Fibroblast of lung (primary cell): ENCODE measurements at regions not wholly inside any gene's neighbourhood (a gene's known extent, or its start where the extent isn't known, plus 50 kb on each side); places are given as distances from the start of the nearest gene placed in this dataset.

Experiments
- EZH2 ChIP-seq: IDR thresholded peaks from 2 replicates; pipeline ENCODE4 v1.5.1; 2012; ENCODE audit warnings: low read length, control low read depth, mild to moderate bottlenecking; ENCODE audit errors: missing control alignments
- TF ChIP-seq, protein P1 (sequence below), 2 donors: IDR thresholded peaks in 1 of 2; conservative IDR thresholded peaks in 1 of 2; 1 replicate in 1 of 2; 2 replicates in 1 of 2; pipeline ENCODE4 v1.5.1; 2011 to 2012; ENCODE audit warnings: low read length in 2 of 2, control low read depth in 1 of 2, inconsistent platforms in 1 of 2, low read depth in 1 of 2, mild to moderate bottlenecking in 1 of 2

DNA sequence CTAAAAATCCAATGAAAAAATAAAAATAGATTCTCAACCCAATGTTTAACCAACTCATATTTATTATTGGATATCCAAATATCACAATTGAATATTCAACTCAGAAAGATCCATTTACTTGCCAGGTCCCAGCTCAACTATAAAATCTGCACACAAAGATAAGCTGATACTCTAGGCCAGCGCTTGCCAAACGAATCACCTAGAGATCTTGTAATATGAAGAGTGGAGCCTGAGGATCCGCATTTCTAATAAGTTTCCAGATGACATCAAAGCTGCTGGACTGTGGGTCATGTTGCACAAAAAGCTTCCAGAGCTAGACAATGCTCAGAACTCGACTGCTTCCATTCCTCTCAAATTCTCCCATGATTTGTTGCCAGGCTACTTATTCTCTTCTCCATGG lies 51.7 kb upstream of the HSF2 start:
- TF ChIP-seq, protein P1, sequence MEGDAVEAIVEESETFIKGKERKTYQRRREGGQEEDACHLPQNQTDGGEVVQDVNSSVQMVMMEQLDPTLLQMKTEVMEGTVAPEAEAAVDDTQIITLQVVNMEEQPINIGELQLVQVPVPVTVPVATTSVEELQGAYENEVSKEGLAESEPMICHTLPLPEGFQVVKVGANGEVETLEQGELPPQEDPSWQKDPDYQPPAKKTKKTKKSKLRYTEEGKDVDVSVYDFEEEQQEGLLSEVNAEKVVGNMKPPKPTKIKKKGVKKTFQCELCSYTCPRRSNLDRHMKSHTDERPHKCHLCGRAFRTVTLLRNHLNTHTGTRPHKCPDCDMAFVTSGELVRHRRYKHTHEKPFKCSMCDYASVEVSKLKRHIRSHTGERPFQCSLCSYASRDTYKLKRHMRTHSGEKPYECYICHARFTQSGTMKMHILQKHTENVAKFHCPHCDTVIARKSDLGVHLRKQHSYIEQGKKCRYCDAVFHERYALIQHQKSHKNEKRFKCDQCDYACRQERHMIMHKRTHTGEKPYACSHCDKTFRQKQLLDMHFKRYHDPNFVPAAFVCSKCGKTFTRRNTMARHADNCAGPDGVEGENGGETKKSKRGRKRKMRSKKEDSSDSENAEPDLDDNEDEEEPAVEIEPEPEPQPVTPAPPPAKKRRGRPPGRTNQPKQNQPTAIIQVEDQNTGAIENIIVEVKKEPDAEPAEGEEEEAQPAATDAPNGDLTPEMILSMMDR (conservative IDR thresholded peaks at IDR 0.05 in 1 of 2, IDR thresholded peaks at IDR 0.05 in 1 of 2; ENCODE audit: low read depth in 1 of 2, low read length in 2 of 2): no peak
- no peak for TF ChIP-seq EZH2
